ENCODE measurements at regions not wholly inside any gene's neighbourhood (a gene's known extent, or its start where the extent isn't known, plus 50 kb on each side); places are given as distances from the start of the nearest gene placed in this dataset.

DNA sequence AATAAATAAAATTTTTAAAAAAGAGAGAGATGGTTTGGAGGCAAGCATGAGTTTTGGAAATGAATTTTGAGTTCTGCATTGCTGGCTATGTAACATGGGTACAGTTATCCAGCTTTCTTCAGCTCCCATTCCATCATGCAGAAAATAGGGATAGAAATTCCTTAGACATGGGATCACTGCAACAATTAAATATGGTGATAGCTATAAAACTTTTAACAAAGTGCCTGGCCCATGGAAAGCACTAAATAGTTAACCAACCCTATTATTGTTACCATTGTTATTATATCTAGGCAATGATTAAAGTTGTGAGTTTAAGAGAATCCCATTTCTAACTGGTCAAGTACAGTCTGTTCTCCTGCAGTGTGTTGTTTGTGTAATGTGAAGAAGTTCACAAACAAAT, 115.4 kb upstream of the GAS1 start:
- no peaks in the 10 kb centered on the region for H3K9me3 ChIP-seq
- H3K27ac ChIP-seq, result no peak overlapping the region
- intact Hi-C loops (cut with DNase I), result no loop called here
- TF ChIP-seq, protein P1, sequence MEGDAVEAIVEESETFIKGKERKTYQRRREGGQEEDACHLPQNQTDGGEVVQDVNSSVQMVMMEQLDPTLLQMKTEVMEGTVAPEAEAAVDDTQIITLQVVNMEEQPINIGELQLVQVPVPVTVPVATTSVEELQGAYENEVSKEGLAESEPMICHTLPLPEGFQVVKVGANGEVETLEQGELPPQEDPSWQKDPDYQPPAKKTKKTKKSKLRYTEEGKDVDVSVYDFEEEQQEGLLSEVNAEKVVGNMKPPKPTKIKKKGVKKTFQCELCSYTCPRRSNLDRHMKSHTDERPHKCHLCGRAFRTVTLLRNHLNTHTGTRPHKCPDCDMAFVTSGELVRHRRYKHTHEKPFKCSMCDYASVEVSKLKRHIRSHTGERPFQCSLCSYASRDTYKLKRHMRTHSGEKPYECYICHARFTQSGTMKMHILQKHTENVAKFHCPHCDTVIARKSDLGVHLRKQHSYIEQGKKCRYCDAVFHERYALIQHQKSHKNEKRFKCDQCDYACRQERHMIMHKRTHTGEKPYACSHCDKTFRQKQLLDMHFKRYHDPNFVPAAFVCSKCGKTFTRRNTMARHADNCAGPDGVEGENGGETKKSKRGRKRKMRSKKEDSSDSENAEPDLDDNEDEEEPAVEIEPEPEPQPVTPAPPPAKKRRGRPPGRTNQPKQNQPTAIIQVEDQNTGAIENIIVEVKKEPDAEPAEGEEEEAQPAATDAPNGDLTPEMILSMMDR (IDR thresholded peaks at IDR 0.05), result no peak
- no peaks in the 10 kb centered on the region for H3K36me3 ChIP-seq
- no peak overlapping the region for H3K9ac ChIP-seq (ENCODE audit: low read depth in 2 of 2, low read length in 2 of 2)
- no peaks in the 10 kb centered on the region for H3K27me3 ChIP-seq
- no peak overlapping the region for H3K4me3 ChIP-seq
- no peak for DNase-seq
- H3K4me1 ChIP-seq, result no peaks in the 10 kb centered on the region

GRCh38 chr9:87063246-87063645, 115.9 kb upstream of the GAS1 start:
- TF ChIP-seq, protein P1 (IDR thresholded peaks at IDR 0.05), result no peak
- Histone ChIP-seq H3K4me3 (no peak overlapping the region), H3K4me1 (no peaks in the 10 kb centered on the region), H3K27me3 (no peaks in the 10 kb centered on the region), H3K9ac (ENCODE audit: low read depth in 2 of 2, low read length in 2 of 2) (no peak overlapping the region), H3K36me3 (no peaks in the 10 kb centered on the region), H3K9me3 (no peaks in the 10 kb centered on the region), H3K27ac (no peak overlapping the region)
- DNase-seq, result no peak
- intact Hi-C loops (cut with DNase I), result no loop called here

DNA sequence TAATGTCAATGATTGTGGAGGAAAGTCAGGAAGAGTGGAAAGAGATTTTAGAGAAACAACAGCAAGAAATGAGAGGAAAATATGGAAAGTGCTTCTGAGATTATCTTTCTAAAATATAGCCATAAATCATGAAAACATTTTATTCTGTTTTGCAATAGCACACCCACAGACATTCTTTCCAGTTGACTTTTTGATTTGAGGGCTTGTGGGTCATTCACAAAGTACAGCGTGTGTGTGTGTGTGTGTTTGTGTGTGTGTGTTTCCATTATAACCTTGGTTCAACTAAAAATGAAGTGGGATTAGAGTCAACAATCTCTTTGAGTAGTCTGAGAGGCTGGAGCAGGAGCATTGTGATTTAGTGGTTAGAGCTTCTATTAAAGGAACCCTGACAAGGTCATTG, 116.6 kb upstream of the GAS1 start:
- no peak for DNase-seq
- TF ChIP-seq, protein P1 (IDR thresholded peaks at IDR 0.05), result no peak
- Histone ChIP-seq H3K27me3 (no peaks in the 10 kb centered on the region), H3K9ac (ENCODE audit: low read depth in 2 of 2, low read length in 2 of 2) (no peak overlapping the region), H3K27ac (no peak overlapping the region), H3K4me3 (no peak overlapping the region), H3K36me3 (no peaks in the 10 kb centered on the region), H3K4me1 (no peaks in the 10 kb centered on the region), H3K9me3 (no peaks in the 10 kb centered on the region)
- intact Hi-C loops (cut with DNase I), result no loop called here

- Histone ChIP-seq H3K9ac (ENCODE audit: low read depth in 2 of 2, low read length in 2 of 2) (no peak overlapping the region), H3K27me3 (no peaks in the 10 kb centered on the region), H3K4me3 (no peak overlapping the region), H3K4me1 (no peaks in the 10 kb centered on the region), H3K36me3 (no peaks in the 10 kb centered on the region), H3K27ac (no peak overlapping the region), H3K9me3 (no peaks in the 10 kb centered on the region)
- TF ChIP-seq, protein P1 (IDR thresholded peaks at IDR 0.05), result no peak
- DNase-seq, result no peak
- intact Hi-C loops (cut with DNase I), result no loop called here
Observed at GRCh38 chr9:87064311-87064710, 117.0 kb upstream of the GAS1 start.

DNA sequence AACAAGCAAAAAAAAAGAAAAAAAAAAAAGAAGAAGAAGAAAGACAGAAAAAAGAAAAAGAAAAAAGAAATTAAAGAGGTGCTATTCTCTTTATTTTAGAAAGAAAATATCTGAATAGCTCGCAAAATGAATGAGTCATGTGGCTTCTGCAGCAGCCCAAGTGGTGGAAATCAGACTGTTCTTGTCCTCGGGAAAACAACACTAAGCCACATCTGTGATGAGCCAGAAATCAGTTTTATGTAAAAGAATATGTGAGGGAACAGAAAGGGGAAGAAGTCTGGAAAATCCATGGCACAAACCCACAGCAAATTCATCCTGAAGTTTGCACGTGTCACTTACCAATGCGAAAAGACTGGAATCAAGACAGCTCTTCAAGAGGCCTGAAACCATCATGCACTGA, 118.7 kb upstream of the GAS1 start:
- H3K4me3 ChIP-seq, result no peak overlapping the region
- H3K36me3 ChIP-seq, result no peaks in the 10 kb centered on the region
- H3K4me1 ChIP-seq, result no peaks in the 10 kb centered on the region
- no peak for DNase-seq
- no peaks in the 10 kb centered on the region for H3K27me3 ChIP-seq
- TF ChIP-seq, protein P1 (IDR thresholded peaks at IDR 0.05), result no peak
- intact Hi-C loops (cut with DNase I), result no loop called here
- H3K9me3 ChIP-seq, result no peaks in the 10 kb centered on the region
- no peak overlapping the region for H3K9ac ChIP-seq (ENCODE audit: low read depth in 2 of 2, low read length in 2 of 2)
- no peak overlapping the region for H3K27ac ChIP-seq

DNA sequence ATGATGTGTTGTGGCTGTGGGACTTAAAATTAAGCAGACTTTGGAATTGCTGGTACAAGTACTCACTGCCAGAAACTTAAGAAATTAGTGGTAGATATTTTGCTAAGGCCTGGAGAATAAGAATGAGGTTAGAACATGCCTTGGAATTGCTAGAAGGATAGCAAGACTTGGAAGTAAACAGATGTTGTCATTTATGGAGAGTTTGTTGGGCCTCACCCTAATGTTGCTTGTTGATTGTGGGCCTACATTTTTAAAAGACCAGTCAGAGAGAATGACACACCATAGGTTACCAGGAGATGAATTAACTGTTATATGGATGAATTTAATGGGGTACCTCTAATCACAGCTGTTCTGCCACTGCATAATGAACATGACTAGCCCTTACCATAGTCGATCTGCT, 120.1 kb upstream of the GAS1 start:
- Histone ChIP-seq H3K36me3 (no peaks in the 10 kb centered on the region), H3K4me1 (no peaks in the 10 kb centered on the region), H3K9me3 (no peaks in the 10 kb centered on the region), H3K27me3 (no peaks in the 10 kb centered on the region), H3K9ac (ENCODE audit: low read depth in 2 of 2, low read length in 2 of 2) (no peak overlapping the region), H3K4me3 (no peak overlapping the region), H3K27ac (no peak overlapping the region)
- DNase-seq, result no peak
- intact Hi-C loops (cut with DNase I), result no loop called here
- TF ChIP-seq, protein P1 (IDR thresholded peaks at IDR 0.05), result no peak
